ENCODE measurements at regions not wholly inside any gene's neighbourhood (a gene's known extent, or its start where the extent isn't known, plus 50 kb on each side); places are given as distances from the start of the nearest gene placed in this dataset.
"Not testable (repeated sequence)": the region's sequence is repeated elsewhere in the genome, so short reads cannot be mapped to it uniquely, and the experiment has no call there.

DNA sequence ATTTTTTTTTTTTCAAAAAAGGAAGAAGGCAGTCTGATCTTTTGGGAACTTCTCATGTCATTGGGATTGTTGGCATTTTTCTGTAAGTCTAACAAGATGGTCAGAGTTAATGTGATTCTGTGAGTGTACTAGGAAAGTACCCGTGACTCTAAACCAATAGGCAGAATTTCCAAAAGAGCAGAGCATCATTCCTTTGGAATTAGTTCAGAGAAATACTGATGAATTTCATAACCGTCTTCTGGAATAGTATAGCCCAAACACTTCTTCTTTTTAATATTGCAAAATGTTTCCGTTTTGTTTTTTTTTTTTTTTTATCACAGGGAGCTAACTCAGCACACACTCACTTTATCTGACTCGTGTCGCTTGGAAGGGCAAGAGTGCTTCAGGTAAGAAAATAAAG is 407.4 kb downstream of the DTWD2 start:
- TF ChIP-seq CHD2 (IDR thresholded peaks at IDR 0.05; ENCODE audit: low read length, partially characterized antibody) (no peak), RNF2 (IDR thresholded peaks at IDR 0.05; ENCODE audit: borderline replicate concordance, low read depth) (no peak), RFX5 (IDR thresholded peaks at IDR 0.05) (no peak), HES2 (IDR thresholded peaks at IDR 0.05) (no peak), BHLHE40 (IDR thresholded peaks at IDR 0.05; ENCODE audit: low read depth, low read length) (no peak), NR3C1 (IDR thresholded peaks at IDR 0.05) (no peak), JUN (IDR thresholded peaks at IDR 0.05) (no peak), TP53 (CRISPR knock-in tag; IDR thresholded peaks at IDR 0.05) (no peak), EHF (CRISPR knock-in tag; IDR thresholded peaks at IDR 0.05) (no peak), FOXS1 (CRISPR knock-in tag; IDR thresholded peaks at IDR 0.05) (no peak), HOXB13 (CRISPR knock-in tag; IDR thresholded peaks at IDR 0.05; ENCODE audit: low read depth) (no peak), ZSCAN20 (CRISPR knock-in tag; IDR thresholded peaks at IDR 0.05) (no peak), TFCP2L1 (CRISPR knock-in tag; IDR thresholded peaks at IDR 0.05) (no peak), SREBF2 (IDR thresholded peaks at IDR 0.05) (no peak)
- TF ChIP-seq, protein P1, sequence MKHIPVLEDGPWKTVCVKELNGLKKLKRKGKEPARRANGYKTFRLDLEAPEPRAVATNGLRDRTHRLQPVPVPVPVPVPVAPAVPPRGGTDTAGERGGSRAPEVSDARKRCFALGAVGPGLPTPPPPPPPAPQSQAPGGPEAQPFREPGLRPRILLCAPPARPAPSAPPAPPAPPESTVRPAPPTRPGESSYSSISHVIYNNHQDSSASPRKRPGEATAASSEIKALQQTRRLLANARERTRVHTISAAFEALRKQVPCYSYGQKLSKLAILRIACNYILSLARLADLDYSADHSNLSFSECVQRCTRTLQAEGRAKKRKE (CRISPR knock-in tag; IDR thresholded peaks at IDR 0.05; ENCODE audit: low read depth), result no peak
- TF ChIP-seq, protein P2, sequence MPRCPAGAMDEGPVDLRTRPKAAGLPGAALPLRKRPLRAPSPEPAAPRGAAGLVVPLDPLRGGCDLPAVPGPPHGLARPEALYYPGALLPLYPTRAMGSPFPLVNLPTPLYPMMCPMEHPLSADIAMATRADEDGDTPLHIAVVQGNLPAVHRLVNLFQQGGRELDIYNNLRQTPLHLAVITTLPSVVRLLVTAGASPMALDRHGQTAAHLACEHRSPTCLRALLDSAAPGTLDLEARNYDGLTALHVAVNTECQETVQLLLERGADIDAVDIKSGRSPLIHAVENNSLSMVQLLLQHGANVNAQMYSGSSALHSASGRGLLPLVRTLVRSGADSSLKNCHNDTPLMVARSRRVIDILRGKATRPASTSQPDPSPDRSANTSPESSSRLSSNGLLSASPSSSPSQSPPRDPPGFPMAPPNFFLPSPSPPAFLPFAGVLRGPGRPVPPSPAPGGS (IDR thresholded peaks at IDR 0.05), result no peak
- TF ChIP-seq, protein P3, sequence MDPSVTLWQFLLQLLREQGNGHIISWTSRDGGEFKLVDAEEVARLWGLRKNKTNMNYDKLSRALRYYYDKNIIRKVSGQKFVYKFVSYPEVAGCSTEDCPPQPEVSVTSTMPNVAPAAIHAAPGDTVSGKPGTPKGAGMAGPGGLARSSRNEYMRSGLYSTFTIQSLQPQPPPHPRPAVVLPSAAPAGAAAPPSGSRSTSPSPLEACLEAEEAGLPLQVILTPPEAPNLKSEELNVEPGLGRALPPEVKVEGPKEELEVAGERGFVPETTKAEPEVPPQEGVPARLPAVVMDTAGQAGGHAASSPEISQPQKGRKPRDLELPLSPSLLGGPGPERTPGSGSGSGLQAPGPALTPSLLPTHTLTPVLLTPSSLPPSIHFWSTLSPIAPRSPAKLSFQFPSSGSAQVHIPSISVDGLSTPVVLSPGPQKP (IDR thresholded peaks at IDR 0.05; ENCODE audit: low read depth, low read length), result no peak
- ATAC-seq (no peak), DNase-seq (ENCODE audit: low read depth in 1 of 2, low spot score in 1 of 2) (no peak), FAIRE-seq (no peak)
- POLR2A ChIA-PET, result no interaction called here
- no peaks in the 10 kb centered on the region for H3K4me1 ChIP-seq
- no peaks in the 10 kb centered on the region for H3K9me3 ChIP-seq
- H3K4me2 ChIP-seq, result no peak overlapping the region
- no peak overlapping the region for H3K4me3 ChIP-seq
- WGBS (ENCODE audit: missing lambda C conversion rate), result 2% methylated on average over 5 of the region's 5 CpGs
- CTCF ChIA-PET, result no interaction called here
- H3K27ac ChIP-seq, result no peak overlapping the region

DNA sequence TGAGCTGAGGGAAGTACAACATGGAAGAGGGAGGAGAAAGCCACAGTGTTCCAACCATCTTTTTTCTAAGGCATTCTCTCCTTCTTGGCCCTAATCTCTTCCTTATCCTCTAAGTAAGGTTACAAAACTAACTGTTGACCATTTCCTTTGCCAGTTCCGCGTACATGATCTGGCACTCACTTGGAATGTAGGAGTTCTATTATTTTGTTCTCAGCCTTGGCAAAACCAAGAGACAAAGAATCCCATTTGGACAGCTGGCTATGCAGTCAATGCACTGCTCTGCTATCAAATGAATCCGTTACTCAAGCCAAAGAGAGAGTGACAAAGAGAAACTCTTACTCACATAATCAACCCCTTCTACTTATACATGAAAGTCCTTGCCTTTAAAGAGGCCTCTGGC is 410.3 kb downstream of the DTWD2 start:
- Histone ChIP-seq H3K4me3 (no peak overlapping the region), H3K4me1 (no peaks in the 10 kb centered on the region), H3K27ac (no peak overlapping the region), H3K4me2 (no peak overlapping the region), H3K9me3 (no peaks in the 10 kb centered on the region)
- DNase-seq (ENCODE audit: low read depth in 1 of 2, low spot score in 1 of 2) (no peak), ATAC-seq (no peak), FAIRE-seq (no peak)
- CTCF ChIA-PET, result no interaction called here
- TF ChIP-seq, protein P3 (IDR thresholded peaks at IDR 0.05; ENCODE audit: low read depth, low read length), result no peak
- 10% methylated on average over 3 of the region's 3 CpGs for WGBS (ENCODE audit: missing lambda C conversion rate)
- POLR2A ChIA-PET, result no interaction called here

DNA sequence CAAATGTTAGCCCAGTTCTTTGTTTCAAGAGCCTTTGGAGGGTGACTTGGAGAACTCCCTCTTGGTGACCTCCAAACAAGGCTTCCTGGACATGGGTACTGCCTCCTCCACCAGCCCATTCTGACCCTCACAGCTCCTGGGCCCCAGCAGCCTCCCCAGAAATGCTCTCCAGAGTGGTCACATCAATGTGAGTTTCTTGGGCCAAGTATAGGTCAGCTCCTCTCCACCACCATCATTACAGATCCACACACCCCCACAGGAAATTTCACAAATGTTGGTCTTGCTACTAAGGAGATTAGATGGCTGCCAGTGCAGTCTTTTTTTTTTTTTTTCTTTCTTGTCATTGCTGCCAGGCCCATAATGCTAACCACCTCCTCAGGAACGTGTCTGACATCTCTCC is 410.7 kb downstream of the DTWD2 start:
- POLR2A ChIA-PET, result no interaction called here
- no peaks in the 10 kb centered on the region for H3K4me1 ChIP-seq

GRCh38 chr5:118570276-118570675 is 418.1 kb downstream of the DTWD2 start:
- H3K4me2 ChIP-seq; H3K4me3 ChIP-seq; FAIRE-seq; POLR2A ChIA-PET; ATAC-seq; H3K9me3 ChIP-seq; DNase-seq (ENCODE audit: low read depth in 1 of 2, low spot score in 1 of 2); H3K4me1 ChIP-seq; H3K27ac ChIP-seq: not testable (repeated sequence)
- CTCF ChIA-PET, result interaction anchor here (1.2 kb wide), 1 partner anchor 12 kb away, joined by 3 read pairs; no protein-coding TSS in a partner anchor
- WGBS (ENCODE audit: missing lambda C conversion rate), result 53% methylated on average over 2 of the region's 2 CpGs

More for the DNA sequence above, 410.7 kb downstream of the DTWD2 start:
- 0% methylated on average over 1 of the region's 1 CpG for WGBS (ENCODE audit: missing lambda C conversion rate)
- no peak for FAIRE-seq
- ATAC-seq, result no peak
- no peak for DNase-seq (ENCODE audit: low read depth in 1 of 2, low spot score in 1 of 2)
- H3K4me3 ChIP-seq, result no peak overlapping the region
- H3K9me3 ChIP-seq, result no peaks in the 10 kb centered on the region
- H3K4me2 ChIP-seq, result no peak overlapping the region
- CTCF ChIA-PET, result interaction anchor here (0.6 kb wide), 1 partner anchor 46 kb away, joined by 5 read pairs; no protein-coding TSS in a partner anchor
- no peak for TF ChIP-seq RAD21 (conservative IDR thresholded peaks at IDR 0.05 in 1 of 2, IDR thresholded peaks at IDR 0.05 in 1 of 2)
- TF ChIP-seq TFCP2L1 (CRISPR knock-in tag; IDR thresholded peaks at IDR 0.05), result no peak
- no peak overlapping the region for H3K27ac ChIP-seq

- CTCF ChIA-PET, result interaction anchor here (0.5 kb wide), 1 partner anchor 447 kb away, joined by 3 read pairs; no protein-coding TSS in a partner anchor
- H3K4me3 ChIP-seq; H3K4me1 ChIP-seq; H3K27ac ChIP-seq; ATAC-seq; DNase-seq (ENCODE audit: low read depth in 1 of 2, low spot score in 1 of 2); POLR2A ChIA-PET; H3K9me3 ChIP-seq; H3K4me2 ChIP-seq; FAIRE-seq: not testable (repeated sequence)
- 37% methylated on average over 1 of the region's 1 CpG for WGBS (ENCODE audit: missing lambda C conversion rate)
These were observed 418.8 kb downstream of the DTWD2 start for GRCh38 chr5:118569596-118569995.
